WTC11 (cell line): ENCODE measurements at regions not wholly inside any gene's neighbourhood (a gene's known extent, or its start where the extent isn't known, plus 50 kb on each side); places are given as distances from the start of the nearest gene placed in this dataset.
A peak's percentile ranks its signal among the peaks of the same experiment; 100 is the strongest.

Experiments used
- ATAC-seq: fragments of 200-7000 bp; cut with Tn5 transposase; 2 replicates; pipeline ENCODE4 v1.10.0; 2021; ENCODE audit warnings: mild to moderate bottlenecking, moderate library complexity
- CTCF ChIA-PET: fragments of 300-600 bp; sonication (Branson Sonifier 250); formaldehyde crosslinking; loops from one replicate; lab custom pipeline; 2021; ENCODE audit warnings: antibody characterized with exemption; lab: Charles Lee
- POLR2A ChIA-PET: fragments of 350-600 bp; sonication (Branson Sonifier 250); formaldehyde crosslinking; loops from one replicate; lab custom pipeline; 2021; ENCODE audit warnings: antibody characterized with exemption; lab: Charles Lee
- DNase-seq: peaks from one replicate; pipeline ENCODE4 v3.0.0; 2021; ENCODE audit warnings: low spot score
- H3K27ac Mint-ChIP-seq: 2 replicates; pipeline ENCODE4 v1.8.0; 2021; ENCODE audit warnings: mixed read lengths
- H3K27me3 Mint-ChIP-seq: 2 replicates; pipeline ENCODE4 v1.8.0; 2021; ENCODE audit warnings: low read depth, mild to moderate bottlenecking, moderate library complexity, mixed read lengths
- H3K36me3 Mint-ChIP-seq: 2 replicates; pipeline ENCODE4 v1.8.0; 2021; ENCODE audit warnings: mixed read lengths
- H3K4me1 Mint-ChIP-seq: 2 replicates; pipeline ENCODE4 v1.8.0; 2022; ENCODE audit warnings: mixed read lengths
- H3K4me3 Mint-ChIP-seq: 2 replicates; pipeline ENCODE4 v1.8.0; 2021; ENCODE audit warnings: mild to moderate bottlenecking, moderate library complexity, mixed read lengths
- H3K9me3 Mint-ChIP-seq: 2 replicates; pipeline ENCODE4 v1.8.0; 2021; ENCODE audit warnings: mixed read lengths
- CBFB ChIP-seq: sonication (generic); formaldehyde crosslinking; IDR thresholded peaks from 2 replicates; pipeline ENCODE4 v1.8.1; 2022; ENCODE audit warnings: mild to moderate bottlenecking, low read depth, missing genetic modification reagents
- EMX1 ChIP-seq: fragments of 250-450 bp; sonication (Bioruptor Pico); IDR thresholded peaks from 2 replicates; pipeline ENCODE4 v1.8.0; 2021; ENCODE audit warnings: mild to moderate bottlenecking
- ETV6 ChIP-seq: sonication (generic); formaldehyde crosslinking; IDR thresholded peaks from 2 replicates; pipeline ENCODE4 v1.8.1; 2022; ENCODE audit warnings: mild to moderate bottlenecking, missing genetic modification reagents
- GRHL2 ChIP-seq: fragments of 250-450 bp; sonication (Bioruptor Pico); IDR thresholded peaks from 2 replicates; pipeline ENCODE4 v1.8.0; 2022; ENCODE audit warnings: mild to moderate bottlenecking, moderate library complexity; ENCODE audit not compliant: insufficient replicate concordance, severe bottlenecking
- IRF2 ChIP-seq: sonication (generic); formaldehyde crosslinking; IDR thresholded peaks from 2 replicates; pipeline ENCODE4 v1.8.0; 2022; ENCODE audit warnings: low read depth, missing genetic modification reagents, borderline replicate concordance
- JAZF1 ChIP-seq: fragments of 250-450 bp; sonication (Bioruptor Pico); IDR thresholded peaks from 2 replicates; pipeline ENCODE4 v1.9.0; 2021; ENCODE audit warnings: moderate library complexity, mild to moderate bottlenecking, inconsistent platforms
- RELA ChIP-seq: sonication (generic); formaldehyde crosslinking; IDR thresholded peaks from 2 replicates; pipeline ENCODE4 v1.8.1; 2022; ENCODE audit warnings: missing genetic modification reagents, mild to moderate bottlenecking, borderline replicate concordance
- SMAD3 ChIP-seq: sonication (generic); formaldehyde crosslinking; IDR thresholded peaks from 2 replicates; pipeline ENCODE4 v1.8.0; 2022; ENCODE audit warnings: missing genetic modification reagents, mild to moderate bottlenecking, borderline replicate concordance
- SP1 ChIP-seq: sonication (generic); formaldehyde crosslinking; conservative IDR thresholded peaks from 2 replicates; pipeline ENCODE4 v1.8.1; 2022; ENCODE audit warnings: missing genetic modification reagents
- TCF7 ChIP-seq: sonication (generic); formaldehyde crosslinking; IDR thresholded peaks from 2 replicates; pipeline ENCODE4 v1.8.0; 2022; ENCODE audit warnings: mild to moderate bottlenecking, low read depth, missing genetic modification reagents, moderate library complexity
- TP53 ChIP-seq: sonication (generic); formaldehyde crosslinking; IDR thresholded peaks from 2 replicates; pipeline ENCODE4 v1.8.1; 2023; ENCODE audit warnings: mild to moderate bottlenecking, missing genetic modification reagents
- ZBTB21 ChIP-seq: sonication (generic); formaldehyde crosslinking; IDR thresholded peaks from 2 replicates; pipeline ENCODE4 v1.8.1; 2023; ENCODE audit warnings: mild to moderate bottlenecking, missing genetic modification reagents, borderline replicate concordance
- ZNF232 ChIP-seq: sonication (generic); formaldehyde crosslinking; IDR thresholded peaks from 2 replicates; pipeline ENCODE4 v1.8.0; 2022; ENCODE audit warnings: mild to moderate bottlenecking, missing genetic modification reagents
- TF ChIP-seq, protein P1 (sequence below): sonication (generic); formaldehyde crosslinking; IDR thresholded peaks from 2 replicates; pipeline ENCODE4 v1.8.1; 2023; ENCODE audit warnings: mild to moderate bottlenecking, missing genetic modification reagents, moderate library complexity
- TF ChIP-seq, protein P2 (sequence below): sonication (generic); formaldehyde crosslinking; IDR thresholded peaks from 2 replicates; pipeline ENCODE4 v1.8.1; 2022; ENCODE audit warnings: mild to moderate bottlenecking, missing genetic modification reagents, moderate library complexity, borderline replicate concordance
- TF ChIP-seq, protein P3 (sequence below): fragments of 250-450 bp; sonication (Bioruptor Pico); IDR thresholded peaks from 2 replicates; pipeline ENCODE4 v1.9.0; 2021; ENCODE audit warnings: mild to moderate bottlenecking
- TF ChIP-seq, protein P4 (sequence below): sonication (generic); formaldehyde crosslinking; IDR thresholded peaks from 2 replicates; pipeline ENCODE4 v1.8.1; 2022; ENCODE audit warnings: mild to moderate bottlenecking, moderate library complexity, missing genetic modification reagents
- TF ChIP-seq, protein P5 (sequence below): fragments of 250-450 bp; sonication (Bioruptor Pico); IDR thresholded peaks from 2 replicates; pipeline ENCODE4 v1.9.0; 2021; ENCODE audit warnings: mild to moderate bottlenecking
- TF ChIP-seq, protein P6 (sequence below): sonication (generic); formaldehyde crosslinking; conservative IDR thresholded peaks from 2 replicates; pipeline ENCODE4 v1.8.1; 2023; ENCODE audit warnings: mild to moderate bottlenecking, low read depth, missing genetic modification reagents, moderate library complexity
- TF ChIP-seq, protein P7 (sequence below): sonication (generic); formaldehyde crosslinking; IDR thresholded peaks from 2 replicates; pipeline ENCODE4 v1.8.0; 2022; ENCODE audit warnings: mild to moderate bottlenecking, missing genetic modification reagents

DNA sequence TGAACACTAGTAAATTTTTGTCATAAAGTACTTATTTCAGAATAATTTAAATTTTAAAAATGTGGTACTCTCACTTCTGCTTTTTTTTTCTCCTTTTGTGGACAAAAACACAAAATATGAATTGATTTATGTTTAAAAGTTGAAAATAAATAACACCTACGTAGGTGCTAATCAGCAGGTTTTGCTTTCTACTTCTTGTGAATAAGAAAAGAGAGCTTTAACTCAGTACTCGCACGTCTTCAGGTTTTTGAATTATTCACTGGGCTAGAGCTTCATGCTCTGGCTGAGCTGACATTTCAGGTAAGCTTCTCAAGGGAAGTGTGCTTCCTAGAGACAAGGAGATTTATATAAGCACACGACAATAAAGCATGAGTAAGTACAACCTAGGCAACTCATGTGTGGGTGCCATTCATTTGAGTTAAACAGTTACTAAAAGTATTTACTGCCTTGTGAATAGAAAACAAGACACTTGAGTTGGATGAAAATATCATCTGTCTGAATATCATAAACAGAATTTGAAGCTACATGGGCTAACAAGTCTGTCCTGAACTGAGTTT is 190.0 kb upstream of the POT1 start (continued):
- TF ChIP-seq, protein P1, sequence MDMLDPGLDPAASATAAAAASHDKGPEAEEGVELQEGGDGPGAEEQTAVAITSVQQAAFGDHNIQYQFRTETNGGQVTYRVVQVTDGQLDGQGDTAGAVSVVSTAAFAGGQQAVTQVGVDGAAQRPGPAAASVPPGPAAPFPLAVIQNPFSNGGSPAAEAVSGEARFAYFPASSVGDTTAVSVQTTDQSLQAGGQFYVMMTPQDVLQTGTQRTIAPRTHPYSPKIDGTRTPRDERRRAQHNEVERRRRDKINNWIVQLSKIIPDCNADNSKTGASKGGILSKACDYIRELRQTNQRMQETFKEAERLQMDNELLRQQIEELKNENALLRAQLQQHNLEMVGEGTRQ: no peak
- no peak for TF ChIP-seq SMAD3 (CRISPR knock-in tag)
- TF ChIP-seq CBFB: no peak

DNA sequence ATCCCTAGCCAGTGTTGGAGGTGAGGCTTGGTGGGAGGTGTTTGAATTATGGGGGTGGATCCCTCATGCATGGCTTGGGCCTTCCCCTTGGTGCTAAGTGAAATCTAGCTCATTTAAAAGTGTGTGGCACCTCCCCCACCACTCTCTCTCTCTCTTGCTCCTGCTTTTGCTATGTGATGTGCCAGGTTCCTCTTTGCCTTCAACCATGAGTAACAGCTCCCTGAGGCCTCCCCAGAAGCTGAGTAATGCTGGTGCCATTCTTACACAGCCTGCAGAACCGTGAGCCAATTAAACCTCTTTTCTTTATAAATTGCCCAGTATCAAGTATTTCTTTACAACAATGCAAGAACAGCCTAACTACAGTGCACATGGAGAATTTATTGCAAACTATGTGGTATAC is 188.8 kb upstream of the POT1 start:
- TF ChIP-seq TP53 (CRISPR knock-in tag) (no peak), ZBTB21 (no peak), SP1 (no peak), TCF7 (CRISPR knock-in tag) (no peak), IRF2 (CRISPR knock-in tag) (no peak), ETV6 (CRISPR knock-in tag) (no peak), JAZF1 (CRISPR knock-in tag) (no peak), ZNF232 (CRISPR knock-in tag) (no peak), RELA (CRISPR knock-in tag) (no peak), CBFB (no peak), GRHL2 (CRISPR knock-in tag) (no peak), EMX1 (CRISPR knock-in tag) (no peak)
- TF ChIP-seq, protein P2, sequence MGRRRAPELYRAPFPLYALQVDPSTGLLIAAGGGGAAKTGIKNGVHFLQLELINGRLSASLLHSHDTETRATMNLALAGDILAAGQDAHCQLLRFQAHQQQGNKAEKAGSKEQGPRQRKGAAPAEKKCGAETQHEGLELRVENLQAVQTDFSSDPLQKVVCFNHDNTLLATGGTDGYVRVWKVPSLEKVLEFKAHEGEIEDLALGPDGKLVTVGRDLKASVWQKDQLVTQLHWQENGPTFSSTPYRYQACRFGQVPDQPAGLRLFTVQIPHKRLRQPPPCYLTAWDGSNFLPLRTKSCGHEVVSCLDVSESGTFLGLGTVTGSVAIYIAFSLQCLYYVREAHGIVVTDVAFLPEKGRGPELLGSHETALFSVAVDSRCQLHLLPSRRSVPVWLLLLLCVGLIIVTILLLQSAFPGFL (CRISPR knock-in tag): no peak
- TF ChIP-seq, protein P3, sequence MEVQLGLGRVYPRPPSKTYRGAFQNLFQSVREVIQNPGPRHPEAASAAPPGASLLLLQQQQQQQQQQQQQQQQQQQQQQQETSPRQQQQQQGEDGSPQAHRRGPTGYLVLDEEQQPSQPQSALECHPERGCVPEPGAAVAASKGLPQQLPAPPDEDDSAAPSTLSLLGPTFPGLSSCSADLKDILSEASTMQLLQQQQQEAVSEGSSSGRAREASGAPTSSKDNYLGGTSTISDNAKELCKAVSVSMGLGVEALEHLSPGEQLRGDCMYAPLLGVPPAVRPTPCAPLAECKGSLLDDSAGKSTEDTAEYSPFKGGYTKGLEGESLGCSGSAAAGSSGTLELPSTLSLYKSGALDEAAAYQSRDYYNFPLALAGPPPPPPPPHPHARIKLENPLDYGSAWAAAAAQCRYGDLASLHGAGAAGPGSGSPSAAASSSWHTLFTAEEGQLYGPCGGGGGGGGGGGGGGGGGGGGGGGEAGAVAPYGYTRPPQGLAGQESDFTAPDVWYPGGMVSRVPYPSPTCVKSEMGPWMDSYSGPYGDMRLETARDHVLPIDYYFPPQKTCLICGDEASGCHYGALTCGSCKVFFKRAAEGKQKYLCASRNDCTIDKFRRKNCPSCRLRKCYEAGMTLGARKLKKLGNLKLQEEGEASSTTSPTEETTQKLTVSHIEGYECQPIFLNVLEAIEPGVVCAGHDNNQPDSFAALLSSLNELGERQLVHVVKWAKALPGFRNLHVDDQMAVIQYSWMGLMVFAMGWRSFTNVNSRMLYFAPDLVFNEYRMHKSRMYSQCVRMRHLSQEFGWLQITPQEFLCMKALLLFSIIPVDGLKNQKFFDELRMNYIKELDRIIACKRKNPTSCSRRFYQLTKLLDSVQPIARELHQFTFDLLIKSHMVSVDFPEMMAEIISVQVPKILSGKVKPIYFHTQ (CRISPR knock-in tag): no peak
- TF ChIP-seq, protein P4, sequence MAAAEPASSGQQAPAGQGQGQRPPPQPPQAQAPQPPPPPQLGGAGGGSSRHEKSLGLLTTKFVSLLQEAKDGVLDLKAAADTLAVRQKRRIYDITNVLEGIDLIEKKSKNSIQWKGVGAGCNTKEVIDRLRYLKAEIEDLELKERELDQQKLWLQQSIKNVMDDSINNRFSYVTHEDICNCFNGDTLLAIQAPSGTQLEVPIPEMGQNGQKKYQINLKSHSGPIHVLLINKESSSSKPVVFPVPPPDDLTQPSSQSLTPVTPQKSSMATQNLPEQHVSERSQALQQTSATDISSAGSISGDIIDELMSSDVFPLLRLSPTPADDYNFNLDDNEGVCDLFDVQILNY: no peak
- TF ChIP-seq, protein P5, sequence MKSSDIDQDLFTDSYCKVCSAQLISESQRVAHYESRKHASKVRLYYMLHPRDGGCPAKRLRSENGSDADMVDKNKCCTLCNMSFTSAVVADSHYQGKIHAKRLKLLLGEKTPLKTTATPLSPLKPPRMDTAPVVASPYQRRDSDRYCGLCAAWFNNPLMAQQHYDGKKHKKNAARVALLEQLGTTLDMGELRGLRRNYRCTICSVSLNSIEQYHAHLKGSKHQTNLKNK: no peak
- TF ChIP-seq, protein P6, sequence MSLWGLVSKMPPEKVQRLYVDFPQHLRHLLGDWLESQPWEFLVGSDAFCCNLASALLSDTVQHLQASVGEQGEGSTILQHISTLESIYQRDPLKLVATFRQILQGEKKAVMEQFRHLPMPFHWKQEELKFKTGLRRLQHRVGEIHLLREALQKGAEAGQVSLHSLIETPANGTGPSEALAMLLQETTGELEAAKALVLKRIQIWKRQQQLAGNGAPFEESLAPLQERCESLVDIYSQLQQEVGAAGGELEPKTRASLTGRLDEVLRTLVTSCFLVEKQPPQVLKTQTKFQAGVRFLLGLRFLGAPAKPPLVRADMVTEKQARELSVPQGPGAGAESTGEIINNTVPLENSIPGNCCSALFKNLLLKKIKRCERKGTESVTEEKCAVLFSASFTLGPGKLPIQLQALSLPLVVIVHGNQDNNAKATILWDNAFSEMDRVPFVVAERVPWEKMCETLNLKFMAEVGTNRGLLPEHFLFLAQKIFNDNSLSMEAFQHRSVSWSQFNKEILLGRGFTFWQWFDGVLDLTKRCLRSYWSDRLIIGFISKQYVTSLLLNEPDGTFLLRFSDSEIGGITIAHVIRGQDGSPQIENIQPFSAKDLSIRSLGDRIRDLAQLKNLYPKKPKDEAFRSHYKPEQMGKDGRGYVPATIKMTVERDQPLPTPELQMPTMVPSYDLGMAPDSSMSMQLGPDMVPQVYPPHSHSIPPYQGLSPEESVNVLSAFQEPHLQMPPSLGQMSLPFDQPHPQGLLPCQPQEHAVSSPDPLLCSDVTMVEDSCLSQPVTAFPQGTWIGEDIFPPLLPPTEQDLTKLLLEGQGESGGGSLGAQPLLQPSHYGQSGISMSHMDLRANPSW (CRISPR knock-in tag): no peak
- TF ChIP-seq, protein P7, sequence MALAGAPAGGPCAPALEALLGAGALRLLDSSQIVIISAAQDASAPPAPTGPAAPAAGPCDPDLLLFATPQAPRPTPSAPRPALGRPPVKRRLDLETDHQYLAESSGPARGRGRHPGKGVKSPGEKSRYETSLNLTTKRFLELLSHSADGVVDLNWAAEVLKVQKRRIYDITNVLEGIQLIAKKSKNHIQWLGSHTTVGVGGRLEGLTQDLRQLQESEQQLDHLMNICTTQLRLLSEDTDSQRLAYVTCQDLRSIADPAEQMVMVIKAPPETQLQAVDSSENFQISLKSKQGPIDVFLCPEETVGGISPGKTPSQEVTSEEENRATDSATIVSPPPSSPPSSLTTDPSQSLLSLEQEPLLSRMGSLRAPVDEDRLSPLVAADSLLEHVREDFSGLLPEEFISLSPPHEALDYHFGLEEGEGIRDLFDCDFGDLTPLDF: no peak
- Mint-ChIP-seq H3K4me3 (no peak overlapping the region), H3K27ac (no peak overlapping the region), H3K36me3 (no peaks in the 10 kb centered on the region), H3K4me1 (peaks cover 12% of the 10 kb centered on the region), H3K27me3 (no peaks in the 10 kb centered on the region), H3K9me3 (peaks cover 4% of the 10 kb centered on the region)
- peak; percentile 82 for ATAC-seq
- ChIA-PET POLR2A (no interaction called here), CTCF (no interaction called here)
- no peak for DNase-seq
